Panc1 (cell line): ENCODE measurements at regions not wholly inside any gene's neighbourhood (a gene's known extent, or its start where the extent isn't known, plus 50 kb on each side); places are given as distances from the start of the nearest gene placed in this dataset.
"Not testable (repeated sequence)": the region's sequence is repeated elsewhere in the genome, so short reads cannot be mapped to it uniquely, and the experiment has no call there.

Source experiments
- ATAC-seq: fragments of 200-7000 bp; cut with Tn5 transposase; 2 replicates; pipeline ENCODE4 v1.9.1; 2020; ENCODE audit warnings: mild to moderate bottlenecking, moderate library complexity
- BruUV-seq: library from RNA; stranded (reverse); fragments of 400-500 nt; replicated peaks from 2 replicates; lab custom pipeline; 2021; lab: Mats Ljungman, UMichigan
- CTCF ChIA-PET: fragments of 300-600 bp; sonication (Branson Sonifier 250); formaldehyde crosslinking; loops from one replicate; lab custom pipeline; 2022; ENCODE audit warnings: antibody characterized with exemption; lab: Charles Lee
- POLR2A ChIA-PET: fragments of 300-600 bp; sonication (Branson Sonifier 250); formaldehyde crosslinking; loops from one replicate; lab custom pipeline; 2022; ENCODE audit warnings: antibody characterized with exemption; lab: Charles Lee
- DNase-seq: peaks from one replicate; pipeline ENCODE4 v3.0.0-alpha.2; 2010; ENCODE audit warnings: low read depth, low spot score
- H3K27ac ChIP-seq: 2 replicates; pipeline ENCODE4 v1.5.1; 2011; ENCODE audit warnings: mild to moderate bottlenecking, low read length, inconsistent platforms
- H3K27me3 ChIP-seq: fragments of 200-500 bp; sonication (Bioruptor generic); 2 replicates; pipeline ENCODE4 v1.6.0; 2014; ENCODE audit warnings: low read length, inconsistent platforms; ENCODE audit not compliant: control insufficient read depth, insufficient read depth
- H3K36me3 ChIP-seq: fragments of 200-500 bp; sonication (Bioruptor generic); 2 replicates; pipeline ENCODE4 v1.5.1; 2014; ENCODE audit warnings: inconsistent platforms, mild to moderate bottlenecking, low read length, moderate library complexity; ENCODE audit not compliant: control insufficient read depth, insufficient read depth
- H3K4me1 ChIP-seq: 2 replicates; pipeline ENCODE4 v1.5.1; 2011; ENCODE audit warnings: inconsistent platforms, mild to moderate bottlenecking, low read length, moderate library complexity; ENCODE audit not compliant: control insufficient read depth, insufficient read depth
- H3K4me3 ChIP-seq, 2 experiments: 2 replicates each; pipeline ENCODE4 v1.5.1; 2011 to 2012; ENCODE audit warnings: low read depth in 2 of 2, low read length in 2 of 2, mild to moderate bottlenecking in 2 of 2, inconsistent platforms in 1 of 2, moderate library complexity in 1 of 2
- H3K9me3 ChIP-seq: fragments of 200-500 bp; sonication (Bioruptor generic); 2 replicates; pipeline ENCODE4 v1.5.1; 2014; ENCODE audit warnings: low read depth, mild to moderate bottlenecking, inconsistent platforms, low read length, moderate library complexity; ENCODE audit not compliant: control insufficient read depth, insufficient read depth
- CTCF ChIP-seq: fragments of 450-650 bp; IDR thresholded peaks from 2 replicates; pipeline ENCODE4 v1.5.1; 2017; ENCODE audit warnings: mild to moderate bottlenecking
- POLR2AphosphoS5 ChIP-seq: IDR thresholded peaks from 2 replicates; pipeline ENCODE4 v1.6.1; 2012; ENCODE audit warnings: mild to moderate bottlenecking, low read depth, low read length, moderate library complexity
- SIN3A ChIP-seq: IDR thresholded peaks from 2 replicates; pipeline ENCODE4 v1.6.1; 2012; ENCODE audit warnings: low read depth, mild to moderate bottlenecking, low read length, moderate library complexity, borderline replicate concordance; ENCODE audit not compliant: insufficient read depth
- TCF7L2 ChIP-seq: IDR thresholded peaks from 2 replicates; pipeline ENCODE4 v1.6.1; 2011; ENCODE audit warnings: mild to moderate bottlenecking, low read depth, low read length, inconsistent platforms
- in situ Hi-C: cut with HindIII; loops from 2 replicates; pipeline ENCODE4 v1.10.0; 2016; ENCODE audit warnings: low sequenced_read_pairs, low pct_unique_long_range_greater_than_20kb
- intact Hi-C: fragments of 100-400 bp; cut with micrococcal nuclease; formaldehyde crosslinking; loops from one replicate; pipeline ENCODE4 v1.10.0; 2022; ENCODE audit not compliant: unreplicated experiment
- TF ChIP-seq, protein P1 (sequence below), 2 experiments: IDR thresholded peaks; 2 replicates each; pipeline ENCODE4 v1.6.1; 2011 to 2012; ENCODE audit warnings: low read depth in 2 of 2, control low read depth in 1 of 2, low read length in 1 of 2, mild to moderate bottlenecking in 1 of 2, moderate library complexity in 1 of 2; ENCODE audit not compliant: insufficient read depth in 1 of 2

DNA sequence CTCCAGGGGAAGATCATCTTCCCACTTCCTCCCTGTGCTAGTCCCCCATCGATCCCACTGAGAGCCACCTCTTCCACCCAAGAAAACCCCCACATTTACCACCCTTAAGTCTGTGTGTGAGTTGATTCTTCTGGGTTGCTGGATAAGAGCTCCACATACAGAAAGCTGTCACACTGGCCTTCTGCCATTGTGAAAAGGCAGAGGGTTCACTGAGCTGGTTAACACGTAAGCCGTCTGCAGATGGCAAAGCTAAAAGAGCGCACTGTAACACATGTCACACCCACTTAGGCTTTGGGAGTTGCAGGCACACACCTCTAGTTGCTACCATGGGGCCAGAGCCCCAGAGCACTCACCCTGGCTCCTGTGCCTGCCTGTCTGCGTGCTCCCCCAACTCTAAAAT is 309.8 kb upstream of the LRRC3B start:
- DNase-seq (no peak), ATAC-seq (no peak)
- no peaks in the 10 kb centered on the region for H3K36me3 ChIP-seq
- no peak overlapping the region for H3K4me3 ChIP-seq
- BruUV-seq = no TSS peak
- no peaks in the 10 kb centered on the region for H3K4me1 ChIP-seq
- TF ChIP-seq, protein P1, sequence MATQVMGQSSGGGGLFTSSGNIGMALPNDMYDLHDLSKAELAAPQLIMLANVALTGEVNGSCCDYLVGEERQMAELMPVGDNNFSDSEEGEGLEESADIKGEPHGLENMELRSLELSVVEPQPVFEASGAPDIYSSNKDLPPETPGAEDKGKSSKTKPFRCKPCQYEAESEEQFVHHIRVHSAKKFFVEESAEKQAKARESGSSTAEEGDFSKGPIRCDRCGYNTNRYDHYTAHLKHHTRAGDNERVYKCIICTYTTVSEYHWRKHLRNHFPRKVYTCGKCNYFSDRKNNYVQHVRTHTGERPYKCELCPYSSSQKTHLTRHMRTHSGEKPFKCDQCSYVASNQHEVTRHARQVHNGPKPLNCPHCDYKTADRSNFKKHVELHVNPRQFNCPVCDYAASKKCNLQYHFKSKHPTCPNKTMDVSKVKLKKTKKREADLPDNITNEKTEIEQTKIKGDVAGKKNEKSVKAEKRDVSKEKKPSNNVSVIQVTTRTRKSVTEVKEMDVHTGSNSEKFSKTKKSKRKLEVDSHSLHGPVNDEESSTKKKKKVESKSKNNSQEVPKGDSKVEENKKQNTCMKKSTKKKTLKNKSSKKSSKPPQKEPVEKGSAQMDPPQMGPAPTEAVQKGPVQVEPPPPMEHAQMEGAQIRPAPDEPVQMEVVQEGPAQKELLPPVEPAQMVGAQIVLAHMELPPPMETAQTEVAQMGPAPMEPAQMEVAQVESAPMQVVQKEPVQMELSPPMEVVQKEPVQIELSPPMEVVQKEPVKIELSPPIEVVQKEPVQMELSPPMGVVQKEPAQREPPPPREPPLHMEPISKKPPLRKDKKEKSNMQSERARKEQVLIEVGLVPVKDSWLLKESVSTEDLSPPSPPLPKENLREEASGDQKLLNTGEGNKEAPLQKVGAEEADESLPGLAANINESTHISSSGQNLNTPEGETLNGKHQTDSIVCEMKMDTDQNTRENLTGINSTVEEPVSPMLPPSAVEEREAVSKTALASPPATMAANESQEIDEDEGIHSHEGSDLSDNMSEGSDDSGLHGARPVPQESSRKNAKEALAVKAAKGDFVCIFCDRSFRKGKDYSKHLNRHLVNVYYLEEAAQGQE (IDR thresholded peaks at IDR 0.05; ENCODE audit: insufficient read depth in 1 of 2, low read depth in 2 of 2, low read length in 1 of 2) = no peak
- no peak for TF ChIP-seq CTCF
- no peak for TF ChIP-seq TCF7L2
- no peaks in the 10 kb centered on the region for H3K27me3 ChIP-seq
- H3K27ac ChIP-seq = no peak overlapping the region
- intact Hi-C loops = no loop called here
- ChIA-PET POLR2A (no interaction called here), CTCF (no interaction called here)
- H3K9me3 ChIP-seq = no peaks in the 10 kb centered on the region
- in situ Hi-C loops = no loop called here

GRCh38 chr3:26316472-26316871 is 306.1 kb upstream of the LRRC3B start:
- no TSS peak for BruUV-seq
- DNase-seq (no peak), ATAC-seq (no peak)
- intact Hi-C loops = no loop called here
- Histone ChIP-seq H3K9me3 (no peaks in the 10 kb centered on the region), H3K4me1 (no peaks in the 10 kb centered on the region), H3K36me3 (no peaks in the 10 kb centered on the region), H3K4me3 (no peak overlapping the region), H3K27me3 (no peaks in the 10 kb centered on the region), H3K27ac (no peak overlapping the region)
- ChIA-PET CTCF (no interaction called here), POLR2A (no interaction called here)
- TF ChIP-seq, protein P1 (IDR thresholded peaks at IDR 0.05; ENCODE audit: insufficient read depth in 1 of 2, low read depth in 2 of 2, low read length in 1 of 2) = no peak
- TF ChIP-seq SIN3A = no peak
- no peak for TF ChIP-seq CTCF
- no peak for TF ChIP-seq TCF7L2
- TF ChIP-seq POLR2AphosphoS5 = no peak
- in situ Hi-C loops = no loop called here

DNA sequence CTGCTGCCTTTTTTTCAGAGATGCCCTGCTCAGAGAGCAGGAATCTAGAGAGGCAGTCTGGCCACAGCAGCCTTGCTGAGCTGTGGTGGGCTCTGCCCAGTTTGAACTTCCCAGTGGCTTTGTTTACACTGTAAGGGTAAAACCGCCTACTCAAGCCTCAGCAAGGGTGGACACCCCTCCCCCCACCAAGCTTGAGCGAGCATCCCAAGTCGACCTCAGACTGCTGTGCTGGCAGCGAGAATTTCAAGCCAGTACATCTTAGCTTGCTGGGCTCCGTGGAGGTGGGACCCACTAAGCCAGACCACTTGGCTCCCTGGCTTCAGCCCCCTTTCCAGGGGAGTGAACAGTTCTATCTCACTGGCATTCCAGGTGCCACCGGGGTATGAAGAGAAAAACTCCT is 298.8 kb upstream of the LRRC3B start:
- H3K9me3 ChIP-seq, DNase-seq, BruUV-seq, H3K4me3 ChIP-seq, intact Hi-C loops, H3K27ac ChIP-seq, ATAC-seq, H3K36me3 ChIP-seq, H3K27me3 ChIP-seq, in situ Hi-C loops, POLR2A ChIA-PET, H3K4me1 ChIP-seq, CTCF ChIA-PET: not testable (repeated sequence)
